ENCODE measurements at regions not wholly inside any gene's neighbourhood (a gene's known extent, or its start where the extent isn't known, plus 50 kb on each side); places are given as distances from the start of the nearest gene placed in this dataset.

GRCh38 chr15:47652844-47653243 is 64.5 kb upstream of the SEMA6D start:
- no peak for TF ChIP-seq EZH2phosphoT487 (IDR thresholded peaks at IDR 0.05; ENCODE audit: borderline replicate concordance, low read length)
- TF ChIP-seq CTCF (IDR thresholded peaks at IDR 0.05; ENCODE audit: low read depth, low read length, poor library complexity, severe bottlenecking) = no peak
- no peaks in the 10 kb centered on the region for H3K4me1 ChIP-seq (ENCODE audit: control insufficient read depth, low read length)
- H3K4me2 ChIP-seq (ENCODE audit: low read length) = no peak overlapping the region
- H3F3A ChIP-seq (ENCODE audit: control insufficient read depth, insufficient read depth) = no peaks in the 10 kb centered on the region
- no peaks in the 10 kb centered on the region for H3K27me3 ChIP-seq (ENCODE audit: control insufficient read depth, low read length)
- no peaks in the 10 kb centered on the region for H3K36me3 ChIP-seq (ENCODE audit: control insufficient read depth, low read length)
- no peaks in the 10 kb centered on the region for H3K79me2 ChIP-seq (ENCODE audit: control insufficient read depth, low read length)
- no peaks in the 10 kb centered on the region for H3K9me2 ChIP-seq (replicated peaks; ENCODE audit: control insufficient read depth, low read length)
- H3K27ac ChIP-seq (ENCODE audit: low read depth, low read length) = no peak overlapping the region
- no peaks in the 10 kb centered on the region for H3K9me3 ChIP-seq (ENCODE audit: control insufficient read depth, insufficient read depth, low read length)
- no peaks in the 10 kb centered on the region for H4K20me1 ChIP-seq (ENCODE audit: control insufficient read depth, insufficient read depth, low read depth, low read length)
- no peak overlapping the region for H3K4me3 ChIP-seq (ENCODE audit: low read length)

DNA sequence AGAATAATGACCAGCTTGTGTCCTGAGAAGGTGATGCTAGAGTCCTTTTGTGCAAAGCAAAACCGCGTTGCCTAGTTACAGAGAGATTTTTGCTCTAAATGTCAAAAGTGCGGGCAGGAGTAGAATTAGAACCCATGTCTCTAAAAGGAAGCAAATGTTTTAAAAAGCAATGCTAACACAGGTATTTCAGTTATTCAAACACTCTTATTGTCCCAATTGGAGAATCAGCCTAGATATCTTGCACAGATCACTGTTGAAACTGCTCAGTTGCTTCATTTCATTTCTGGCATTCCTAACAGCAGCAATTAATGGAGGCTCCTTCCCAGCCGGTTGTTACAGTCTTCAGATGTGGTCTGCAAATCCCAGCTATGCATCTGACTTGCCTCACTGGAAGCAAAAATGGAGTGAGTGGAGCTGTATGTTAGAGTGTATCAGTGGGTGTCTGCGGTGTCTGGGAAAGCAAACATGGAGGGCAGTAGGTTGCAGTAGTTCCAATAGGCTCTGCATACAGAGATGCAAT is 55.6 kb upstream of the SEMA6D start:
- no peak overlapping the region for H3K4me3 ChIP-seq (ENCODE audit: low read length)
- no peaks in the 10 kb centered on the region; the same call in 1 of the 2 replicates for H3K9me3 ChIP-seq (ENCODE audit: control insufficient read depth, insufficient read depth, low read length)
- no peaks in the 10 kb centered on the region for H3K9me2 ChIP-seq (replicated peaks; ENCODE audit: control insufficient read depth, low read length)
- no peaks in the 10 kb centered on the region for H3K27me3 ChIP-seq (ENCODE audit: control insufficient read depth, low read length)
- no peak overlapping the region for H3K4me2 ChIP-seq (ENCODE audit: low read length)
- H3K4me1 ChIP-seq (ENCODE audit: control insufficient read depth, low read length) = no peaks in the 10 kb centered on the region
- no peak overlapping the region for H3K27ac ChIP-seq (ENCODE audit: low read depth, low read length)
- H3F3A ChIP-seq (ENCODE audit: control insufficient read depth, insufficient read depth) = no peaks in the 10 kb centered on the region
- H3K79me2 ChIP-seq (ENCODE audit: control insufficient read depth, low read length) = no peaks in the 10 kb centered on the region
- no peaks in the 10 kb centered on the region for H3K36me3 ChIP-seq (ENCODE audit: control insufficient read depth, low read length)
- TF ChIP-seq EZH2phosphoT487 (IDR thresholded peaks at IDR 0.05; ENCODE audit: borderline replicate concordance, low read length) (no peak), CTCF (IDR thresholded peaks at IDR 0.05; ENCODE audit: low read depth, low read length, poor library complexity, severe bottlenecking) (no peak)
- H4K20me1 ChIP-seq (ENCODE audit: control insufficient read depth, insufficient read depth, low read depth, low read length) = no peaks in the 10 kb centered on the region

GRCh38 chr15:47663101-47663500 is 54.2 kb upstream of the SEMA6D start:
- Histone ChIP-seq H3K4me2 (ENCODE audit: low read length) (no peak overlapping the region), H3K4me1 (ENCODE audit: control insufficient read depth, low read length) (no peaks in the 10 kb centered on the region), H3F3A (ENCODE audit: control insufficient read depth, insufficient read depth) (no peaks in the 10 kb centered on the region), H3K79me2 (ENCODE audit: control insufficient read depth, low read length) (no peaks in the 10 kb centered on the region), H3K4me3 (ENCODE audit: low read length) (no peak overlapping the region), H4K20me1 (ENCODE audit: control insufficient read depth, insufficient read depth, low read depth, low read length) (no peaks in the 10 kb centered on the region), H3K36me3 (ENCODE audit: control insufficient read depth, low read length) (no peaks in the 10 kb centered on the region), H3K27me3 (ENCODE audit: control insufficient read depth, low read length) (no peaks in the 10 kb centered on the region), H3K9me3 (ENCODE audit: control insufficient read depth, insufficient read depth, low read length) (no peaks in the 10 kb centered on the region; the same call in 1 of the 2 replicates), H3K9me2 (replicated peaks; ENCODE audit: control insufficient read depth, low read length) (no peaks in the 10 kb centered on the region), H3K27ac (ENCODE audit: low read depth, low read length) (no peak overlapping the region)
- TF ChIP-seq EZH2phosphoT487 (IDR thresholded peaks at IDR 0.05; ENCODE audit: borderline replicate concordance, low read length) = no peak
- TF ChIP-seq CTCF (IDR thresholded peaks at IDR 0.05; ENCODE audit: low read depth, low read length, poor library complexity, severe bottlenecking) = no peak
